Activated T-cell treated with anti-CD3 and anti-CD28 coated beads, Interleukin-2, amount 50 U/mL, for 72 hours (primary cell): ENCODE measurements at regions not wholly inside any gene's neighbourhood (a gene's known extent, or its start where the extent isn't known, plus 50 kb on each side); places are given as distances from the start of the nearest gene placed in this dataset.

ENCODE experiments used
- ATAC-seq, 2 donors: fragments of 150-1000 bp; cut with Tn5 transposase; replicated peaks in 1 of 2; 2 replicates each; pipeline ENCODE4 v1.10.0; 2021; ENCODE audit warnings: moderate library complexity in 2 of 2, mild to moderate bottlenecking in 1 of 2
- DNase-seq, 2 donors: peaks; one replicate each; pipeline ENCODE4 v3.0.0; 2021 to 2022; ENCODE audit warnings: mixed read lengths in 1 of 2
- H3K27ac Mint-ChIP-seq: one replicate; pipeline ENCODE4 v1.8.0; 2022; ENCODE audit warnings: mild to moderate bottlenecking, moderate library complexity, mixed read lengths
- H3K27me3 Mint-ChIP-seq: one replicate; pipeline ENCODE4 v1.8.0; 2022; ENCODE audit warnings: low read depth, mixed read lengths
- H3K36me3 Mint-ChIP-seq, 2 donors: one replicate each; pipeline ENCODE4 v1.8.0; 2022; ENCODE audit warnings: mixed read lengths in 2 of 2, mild to moderate bottlenecking in 1 of 2; ENCODE audit not compliant: insufficient read depth in 2 of 2
- H3K4me1 Mint-ChIP-seq: one replicate; pipeline ENCODE4 v1.8.0; 2022; ENCODE audit warnings: low read depth, mixed read lengths
- H3K4me3 Mint-ChIP-seq, 2 donors: one replicate each; pipeline ENCODE4 v1.8.0; 2022; ENCODE audit warnings: mild to moderate bottlenecking in 2 of 2, mixed read lengths in 2 of 2, moderate library complexity in 2 of 2
- H3K9me3 Mint-ChIP-seq, 2 donors: one replicate each; pipeline ENCODE4 v1.8.0; 2022; ENCODE audit warnings: mixed read lengths in 2 of 2

GRCh38 chr2:193774166-193774565 lies 1579.4 kb upstream of the TMEFF2 start:
- Mint-ChIP-seq H3K4me1 (no peaks in the 10 kb centered on the region), H3K4me3 (no peak overlapping the region), H3K36me3 (no peaks in the 10 kb centered on the region), H3K9me3 (no peaks in the 10 kb centered on the region), H3K27ac (no peak overlapping the region), H3K27me3 (no peaks in the 10 kb centered on the region)
- DNase-seq: no peak
- ATAC-seq: no peak

- peaks cover 1 to 4% of the 10 kb centered on the region in 2 donors for H3K9me3 Mint-ChIP-seq
Observed at GRCh38 chr2:193751299-193751698, 1556.6 kb upstream of the TMEFF2 start.

GRCh38 chr2:193749485-193749884 lies 1554.8 kb upstream of the TMEFF2 start:
- ATAC-seq: no peak
- Mint-ChIP-seq H3K36me3 (no peaks in the 10 kb centered on the region), H3K9me3 (peaks cover 1 to 4% of the 10 kb centered on the region in 2 donors), H3K27me3 (no peaks in the 10 kb centered on the region), H3K27ac (no peak overlapping the region), H3K4me1 (no peaks in the 10 kb centered on the region), H3K4me3 (no peak overlapping the region)
- DNase-seq: no peak

More at GRCh38 chr2:193751299-193751698, 1556.6 kb upstream of the TMEFF2 start:
- no peak overlapping the region for H3K4me3 Mint-ChIP-seq
- no peaks in the 10 kb centered on the region for H3K27me3 Mint-ChIP-seq
- no peaks in the 10 kb centered on the region for H3K36me3 Mint-ChIP-seq
- no peak overlapping the region for H3K27ac Mint-ChIP-seq
- DNase-seq (no peak), ATAC-seq (no peak)
- no peaks in the 10 kb centered on the region for H3K4me1 Mint-ChIP-seq

- ATAC-seq: no peak
- H3K4me3 Mint-ChIP-seq: no peak overlapping the region
Observed at GRCh38 chr2:193743089-193743488, 1548.4 kb upstream of the TMEFF2 start.

GRCh38 chr2:193738892-193739291 lies 1544.2 kb upstream of the TMEFF2 start:
- ATAC-seq: no peak
- no peak overlapping the region for H3K27ac Mint-ChIP-seq

More at GRCh38 chr2:193743089-193743488, 1548.4 kb upstream of the TMEFF2 start:
- H3K4me1 Mint-ChIP-seq: no peaks in the 10 kb centered on the region
- H3K36me3 Mint-ChIP-seq: no peaks in the 10 kb centered on the region
- no peak for DNase-seq
- no peaks in the 10 kb centered on the region for H3K27me3 Mint-ChIP-seq
- H3K9me3 Mint-ChIP-seq: peaks cover 2 to 12% of the 10 kb centered on the region in 2 donors
- no peak overlapping the region for H3K27ac Mint-ChIP-seq

GRCh38 chr2:193712912-193713311 lies 1518.2 kb upstream of the TMEFF2 start:
- peaks cover 0 to 4% of the 10 kb centered on the region in 2 donors for H3K36me3 Mint-ChIP-seq
- H3K4me1 Mint-ChIP-seq: no peaks in the 10 kb centered on the region
- H3K9me3 Mint-ChIP-seq: peaks cover 2 to 7% of the 10 kb centered on the region in 2 donors
- no peak for ATAC-seq
- no peaks in the 10 kb centered on the region for H3K27me3 Mint-ChIP-seq
- no peak for DNase-seq
- no peak overlapping the region for H3K27ac Mint-ChIP-seq
- H3K4me3 Mint-ChIP-seq: no peak overlapping the region

More at GRCh38 chr2:193738892-193739291, 1544.2 kb upstream of the TMEFF2 start:
- H3K36me3 Mint-ChIP-seq: no peaks in the 10 kb centered on the region
- H3K4me3 Mint-ChIP-seq: no peak overlapping the region
- no peaks in the 10 kb centered on the region for H3K27me3 Mint-ChIP-seq
- no peak for DNase-seq
- H3K4me1 Mint-ChIP-seq: no peaks in the 10 kb centered on the region
- H3K9me3 Mint-ChIP-seq: peaks cover 2 to 10% of the 10 kb centered on the region in 2 donors

GRCh38 chr2:193703411-193703810 lies 1508.7 kb upstream of the TMEFF2 start:
- DNase-seq (no peak), ATAC-seq (no peak)
- Mint-ChIP-seq H3K4me1 (no peaks in the 10 kb centered on the region), H3K4me3 (no peak overlapping the region), H3K27ac (no peak overlapping the region), H3K9me3 (peaks cover 0 to 4% of the 10 kb centered on the region in 2 donors), H3K27me3 (no peaks in the 10 kb centered on the region), H3K36me3 (no peaks in the 10 kb centered on the region)

- Mint-ChIP-seq H3K4me3 (no peak overlapping the region), H3K36me3 (no peaks in the 10 kb centered on the region), H3K27ac (no peak overlapping the region), H3K4me1 (no peaks in the 10 kb centered on the region), H3K9me3 (no peaks in the 10 kb centered on the region), H3K27me3 (no peaks in the 10 kb centered on the region)
- no peak for DNase-seq
- no peak for ATAC-seq
Observed at GRCh38 chr2:193701484-193701883, 1506.8 kb upstream of the TMEFF2 start.

- H3K4me3 Mint-ChIP-seq: no peak overlapping the region
- no peaks in the 10 kb centered on the region for H3K9me3 Mint-ChIP-seq
- no peaks in the 10 kb centered on the region for H3K4me1 Mint-ChIP-seq
- H3K27me3 Mint-ChIP-seq: no peaks in the 10 kb centered on the region
- DNase-seq (no peak), ATAC-seq (no peak)
- H3K27ac Mint-ChIP-seq: no peak overlapping the region
- H3K36me3 Mint-ChIP-seq: no peaks in the 10 kb centered on the region
Observed at GRCh38 chr2:193695367-193695766, 1500.6 kb upstream of the TMEFF2 start.

GRCh38 chr2:193693758-193694157 lies 1499.0 kb upstream of the TMEFF2 start:
- H3K27me3 Mint-ChIP-seq: no peaks in the 10 kb centered on the region
- H3K36me3 Mint-ChIP-seq: no peaks in the 10 kb centered on the region
- no peak overlapping the region for H3K27ac Mint-ChIP-seq
- H3K4me3 Mint-ChIP-seq: no peak overlapping the region
- DNase-seq (no peak), ATAC-seq (no peak)
- no peaks in the 10 kb centered on the region for H3K4me1 Mint-ChIP-seq
- H3K9me3 Mint-ChIP-seq: no peaks in the 10 kb centered on the region

GRCh38 chr2:193690572-193690971 lies 1495.8 kb upstream of the TMEFF2 start:
- H3K27me3 Mint-ChIP-seq: no peaks in the 10 kb centered on the region
- H3K4me3 Mint-ChIP-seq: no peak overlapping the region
- no peaks in the 10 kb centered on the region for H3K36me3 Mint-ChIP-seq
- no peaks in the 10 kb centered on the region for H3K4me1 Mint-ChIP-seq
- H3K27ac Mint-ChIP-seq: no peak overlapping the region
- H3K9me3 Mint-ChIP-seq: no peaks in the 10 kb centered on the region
- no peak for DNase-seq
- ATAC-seq: no peak

- no peak overlapping the region for H3K27ac Mint-ChIP-seq
- DNase-seq (no peak), ATAC-seq (no peak)
- H3K4me3 Mint-ChIP-seq: no peak overlapping the region
- no peaks in the 10 kb centered on the region for H3K9me3 Mint-ChIP-seq
- H3K36me3 Mint-ChIP-seq: no peaks in the 10 kb centered on the region
- no peaks in the 10 kb centered on the region for H3K27me3 Mint-ChIP-seq
- no peaks in the 10 kb centered on the region for H3K4me1 Mint-ChIP-seq
Observed at GRCh38 chr2:193687195-193687594, 1492.5 kb upstream of the TMEFF2 start.

GRCh38 chr2:193679847-193680246 lies 1485.1 kb upstream of the TMEFF2 start:
- H3K4me1 Mint-ChIP-seq: no peaks in the 10 kb centered on the region
- DNase-seq (no peak), ATAC-seq (no peak)
- H3K9me3 Mint-ChIP-seq: no peaks in the 10 kb centered on the region
- H3K27me3 Mint-ChIP-seq: no peaks in the 10 kb centered on the region
- H3K36me3 Mint-ChIP-seq: no peaks in the 10 kb centered on the region
- H3K27ac Mint-ChIP-seq: no peak overlapping the region
- H3K4me3 Mint-ChIP-seq: no peak overlapping the region

GRCh38 chr2:193670478-193670877 lies 1475.7 kb upstream of the TMEFF2 start:
- H3K36me3 Mint-ChIP-seq: no peaks in the 10 kb centered on the region
- H3K27me3 Mint-ChIP-seq: no peaks in the 10 kb centered on the region
- no peaks in the 10 kb centered on the region for H3K4me1 Mint-ChIP-seq
- ATAC-seq (no peak), DNase-seq (no peak)
- no peaks in the 10 kb centered on the region for H3K9me3 Mint-ChIP-seq
- H3K27ac Mint-ChIP-seq: no peak overlapping the region
- no peak overlapping the region for H3K4me3 Mint-ChIP-seq
